Fibroblast of lung (primary cell): ENCODE measurements at regions not wholly inside any gene's neighbourhood (a gene's known extent, or its start where the extent isn't known, plus 50 kb on each side); places are given as distances from the start of the nearest gene placed in this dataset.

Experiments used
- DNase-seq, 2 donors: peaks; one replicate each; pipeline versions ENCODE4 v3.0.0 to v3.0.0-alpha.2; 2010; ENCODE audit warnings: low read depth in 2 of 2
- H2AFZ ChIP-seq: 2 replicates; pipeline ENCODE4 v1.5.1; 2012; ENCODE audit warnings: low read length, control low read depth, inconsistent platforms
- H3K27ac ChIP-seq: 2 replicates; pipeline ENCODE4 v1.5.1; 2011; ENCODE audit warnings: low read length, control low read depth; ENCODE audit not compliant: insufficient read depth
- H3K27me3 ChIP-seq: 2 replicates; pipeline ENCODE4 v1.5.1; 2011; ENCODE audit warnings: mild to moderate bottlenecking, low read length; ENCODE audit not compliant: control insufficient read depth, insufficient read depth
- H3K36me3 ChIP-seq: 2 replicates; pipeline ENCODE4 v1.5.1; 2011; ENCODE audit warnings: low read length; ENCODE audit not compliant: control insufficient read depth, insufficient read depth
- H3K4me1 ChIP-seq: 2 replicates; pipeline ENCODE4 v1.5.1; 2011; ENCODE audit warnings: low read length; ENCODE audit not compliant: control insufficient read depth, insufficient read depth; ENCODE audit errors: extremely low read depth
- H3K4me2 ChIP-seq: 2 replicates; pipeline ENCODE4 v1.5.1; 2011; ENCODE audit warnings: low read length, control low read depth; ENCODE audit not compliant: insufficient read depth; ENCODE audit errors: extremely low read depth
- H3K4me3 ChIP-seq, 4 experiments: fragments of 200-600 bp in 1 of 4; sonication (generic) in 1 of 4; replicated peaks in 1 of 4; 2 replicates each; pipeline ENCODE4 v1.5.1; 2011 to 2016; ENCODE audit warnings: low read length in 4 of 4, low read depth in 3 of 4, mild to moderate bottlenecking in 3 of 4, control low read depth in 2 of 4, inconsistent platforms in 1 of 4, mixed read lengths in 1 of 4; ENCODE audit not compliant: insufficient read depth in 1 of 4; ENCODE audit errors: control extremely low read depth in 1 of 4
- H3K79me2 ChIP-seq: 2 replicates; pipeline ENCODE4 v1.5.1; 2012; ENCODE audit warnings: mild to moderate bottlenecking, low read length, inconsistent platforms; ENCODE audit not compliant: control insufficient read depth, insufficient read depth
- H3K9ac ChIP-seq: 2 replicates; pipeline ENCODE4 v1.5.1; 2011; ENCODE audit warnings: mild to moderate bottlenecking, low read length, control low read depth; ENCODE audit not compliant: insufficient read depth
- H3K9me3 ChIP-seq: 2 replicates; pipeline ENCODE4 v1.5.1; 2012; ENCODE audit warnings: low read depth, low read length; ENCODE audit not compliant: control insufficient read depth, insufficient read depth
- H4K20me1 ChIP-seq: 2 replicates; pipeline ENCODE4 v1.5.1; 2011; ENCODE audit warnings: low read length; ENCODE audit not compliant: control insufficient read depth, insufficient read depth; ENCODE audit errors: extremely low read depth
- EZH2 ChIP-seq: IDR thresholded peaks from 2 replicates; pipeline ENCODE4 v1.5.1; 2012; ENCODE audit warnings: low read length, control low read depth, mild to moderate bottlenecking; ENCODE audit errors: missing control alignments
- TF ChIP-seq, protein P1 (sequence below), 2 donors: IDR thresholded peaks in 1 of 2; conservative IDR thresholded peaks in 1 of 2; 1 replicate in 1 of 2; 2 replicates in 1 of 2; pipeline ENCODE4 v1.5.1; 2011 to 2012; ENCODE audit warnings: low read length in 2 of 2, control low read depth in 1 of 2, inconsistent platforms in 1 of 2, low read depth in 1 of 2, mild to moderate bottlenecking in 1 of 2

DNA sequence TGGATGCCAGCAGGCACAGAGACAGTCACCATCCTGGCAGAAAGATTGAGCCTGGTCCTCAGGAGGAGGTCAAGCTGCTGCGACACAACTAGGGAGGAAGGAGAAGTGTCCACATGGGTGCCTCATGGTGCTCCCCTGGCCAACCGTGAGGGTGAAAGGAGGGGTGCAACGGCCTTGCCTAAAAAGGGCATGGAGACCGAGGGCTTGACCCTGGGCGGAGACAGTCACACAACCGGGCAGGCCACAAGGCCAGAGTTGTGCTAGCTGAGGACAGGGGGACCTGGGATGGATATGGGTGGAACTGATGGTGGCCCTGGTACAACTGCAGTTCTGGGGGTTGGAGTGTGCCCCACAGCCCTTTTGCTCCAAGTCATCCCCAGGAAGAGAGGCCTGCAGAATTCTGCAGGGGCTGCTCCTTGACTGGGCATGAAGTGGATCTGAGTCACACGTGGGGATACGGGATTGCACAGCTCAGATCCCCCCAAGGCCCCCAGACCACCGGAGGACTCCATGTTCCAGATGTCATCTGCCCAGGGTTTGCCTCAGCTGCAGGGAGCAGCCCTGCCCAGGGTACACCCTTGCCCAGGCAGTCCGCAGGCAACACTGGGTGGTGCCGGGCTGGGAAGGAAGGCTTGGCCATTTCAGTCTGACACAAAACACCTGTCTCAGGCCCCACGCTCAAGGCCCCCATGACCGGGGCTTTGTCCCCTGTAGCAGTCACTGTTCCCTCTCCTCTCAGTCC is 602.3 kb upstream of the MGMT start:
- H3K9ac ChIP-seq: no peak overlapping the region
- no peaks in the 10 kb centered on the region for H3K27me3 ChIP-seq
- TF ChIP-seq, protein P1, sequence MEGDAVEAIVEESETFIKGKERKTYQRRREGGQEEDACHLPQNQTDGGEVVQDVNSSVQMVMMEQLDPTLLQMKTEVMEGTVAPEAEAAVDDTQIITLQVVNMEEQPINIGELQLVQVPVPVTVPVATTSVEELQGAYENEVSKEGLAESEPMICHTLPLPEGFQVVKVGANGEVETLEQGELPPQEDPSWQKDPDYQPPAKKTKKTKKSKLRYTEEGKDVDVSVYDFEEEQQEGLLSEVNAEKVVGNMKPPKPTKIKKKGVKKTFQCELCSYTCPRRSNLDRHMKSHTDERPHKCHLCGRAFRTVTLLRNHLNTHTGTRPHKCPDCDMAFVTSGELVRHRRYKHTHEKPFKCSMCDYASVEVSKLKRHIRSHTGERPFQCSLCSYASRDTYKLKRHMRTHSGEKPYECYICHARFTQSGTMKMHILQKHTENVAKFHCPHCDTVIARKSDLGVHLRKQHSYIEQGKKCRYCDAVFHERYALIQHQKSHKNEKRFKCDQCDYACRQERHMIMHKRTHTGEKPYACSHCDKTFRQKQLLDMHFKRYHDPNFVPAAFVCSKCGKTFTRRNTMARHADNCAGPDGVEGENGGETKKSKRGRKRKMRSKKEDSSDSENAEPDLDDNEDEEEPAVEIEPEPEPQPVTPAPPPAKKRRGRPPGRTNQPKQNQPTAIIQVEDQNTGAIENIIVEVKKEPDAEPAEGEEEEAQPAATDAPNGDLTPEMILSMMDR (conservative IDR thresholded peaks at IDR 0.05 in 1 of 2, IDR thresholded peaks at IDR 0.05 in 1 of 2; ENCODE audit: low read depth in 1 of 2, low read length in 2 of 2): no peak
- no peak for TF ChIP-seq EZH2
- H3K27ac ChIP-seq: no peak overlapping the region
- H3K36me3 ChIP-seq: no peaks in the 10 kb centered on the region
- no peaks in the 10 kb centered on the region for H3K4me1 ChIP-seq
- no peak for DNase-seq
- H4K20me1 ChIP-seq: no peaks in the 10 kb centered on the region
- no peaks in the 10 kb centered on the region for H3K9me3 ChIP-seq
- H3K4me3 ChIP-seq: no peak overlapping the region
- no peaks in the 10 kb centered on the region for H3K79me2 ChIP-seq
- H2AFZ ChIP-seq: no peak overlapping the region
- H3K4me2 ChIP-seq: no peak overlapping the region

DNA sequence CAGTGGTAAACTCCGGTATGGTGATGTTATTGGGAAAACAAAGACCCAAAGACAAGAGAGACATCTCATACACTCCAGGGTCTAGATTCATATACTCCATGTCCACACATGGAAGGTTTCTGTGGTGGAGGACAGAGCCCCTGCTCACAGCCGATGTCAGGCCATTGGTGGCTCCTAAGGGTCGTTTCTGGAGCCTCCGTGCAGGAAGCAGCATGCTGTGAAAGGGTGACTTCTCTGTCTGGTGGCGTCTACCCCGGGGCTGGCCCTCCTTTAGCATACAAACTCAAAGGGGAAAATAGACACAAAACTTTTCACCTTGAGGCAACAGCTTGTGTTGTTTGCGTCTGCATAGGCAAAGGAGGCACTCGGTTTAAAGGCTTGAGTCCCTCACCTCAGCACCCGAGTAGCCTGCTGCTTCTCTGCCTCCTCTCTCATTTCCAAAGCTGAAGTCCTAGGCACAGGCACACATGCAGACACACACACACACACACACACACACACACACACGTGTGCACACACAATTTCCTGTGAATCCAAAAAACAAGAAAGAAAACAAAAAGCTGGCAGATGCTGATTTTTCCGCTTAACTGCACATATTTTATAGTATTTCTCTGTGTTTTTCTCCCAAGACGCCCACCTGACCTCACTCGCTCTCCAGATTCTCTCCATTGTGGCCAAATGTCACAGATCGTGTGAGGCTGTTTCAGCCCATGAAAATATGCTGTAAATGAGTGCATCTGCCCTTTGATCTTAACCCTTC is 601.4 kb upstream of the MGMT start:
- no peaks in the 10 kb centered on the region for H3K79me2 ChIP-seq
- no peaks in the 10 kb centered on the region for H3K36me3 ChIP-seq
- H2AFZ ChIP-seq: no peak overlapping the region
- H3K27ac ChIP-seq: no peak overlapping the region
- no peak for DNase-seq
- no peaks in the 10 kb centered on the region for H4K20me1 ChIP-seq
- no peak overlapping the region for H3K4me2 ChIP-seq
- no peaks in the 10 kb centered on the region for H3K27me3 ChIP-seq
- H3K9ac ChIP-seq: no peak overlapping the region
- H3K4me3 ChIP-seq: no peak overlapping the region
- no peaks in the 10 kb centered on the region for H3K4me1 ChIP-seq
- no peaks in the 10 kb centered on the region for H3K9me3 ChIP-seq
- no peak for TF ChIP-seq EZH2
- TF ChIP-seq, protein P1 (conservative IDR thresholded peaks at IDR 0.05 in 1 of 2, IDR thresholded peaks at IDR 0.05 in 1 of 2; ENCODE audit: low read depth in 1 of 2, low read length in 2 of 2): no peak

DNA sequence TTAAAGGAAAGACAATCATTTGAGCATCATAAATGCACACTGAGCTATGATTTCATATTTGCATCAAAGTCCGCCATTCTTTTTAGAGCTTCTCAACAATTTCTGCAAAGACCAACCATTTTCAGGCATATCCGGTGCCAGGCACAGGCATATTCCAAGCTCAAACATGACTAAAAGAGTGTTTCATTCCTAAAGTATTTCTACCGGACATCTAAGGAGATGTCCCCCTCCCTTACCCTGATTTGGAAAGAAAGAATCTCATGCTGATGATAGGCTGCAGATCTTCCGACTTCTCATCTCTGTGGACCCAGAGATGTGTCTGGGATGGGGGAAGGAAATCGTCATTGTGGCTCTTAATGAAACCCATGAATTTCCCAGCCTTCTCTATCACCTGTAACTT is 600.5 kb upstream of the MGMT start:
- no peak overlapping the region for H3K27ac ChIP-seq
- no peaks in the 10 kb centered on the region for H4K20me1 ChIP-seq
- no peaks in the 10 kb centered on the region for H3K27me3 ChIP-seq
- no peaks in the 10 kb centered on the region for H3K36me3 ChIP-seq
- no peaks in the 10 kb centered on the region for H3K4me1 ChIP-seq
- no peak for DNase-seq
- H3K9me3 ChIP-seq: no peaks in the 10 kb centered on the region
- H3K79me2 ChIP-seq: no peaks in the 10 kb centered on the region
- no peak overlapping the region for H3K4me2 ChIP-seq
- no peak for TF ChIP-seq EZH2
- TF ChIP-seq, protein P1 (conservative IDR thresholded peaks at IDR 0.05 in 1 of 2, IDR thresholded peaks at IDR 0.05 in 1 of 2; ENCODE audit: low read depth in 1 of 2, low read length in 2 of 2): no peak
- no peak overlapping the region for H2AFZ ChIP-seq
- H3K4me3 ChIP-seq: no peak overlapping the region
- H3K9ac ChIP-seq: no peak overlapping the region
